NCI-H526 treated with DMSO at 0.1 percent for 48 hours (cell line): ENCODE measurements at regions not wholly inside any gene's neighbourhood (a gene's known extent, or its start where the extent isn't known, plus 50 kb on each side); places are given as distances from the start of the nearest gene placed in this dataset.

ENCODE experiments used
- DNase-seq: peaks from one replicate; lab custom pipeline; 2025; lab: John Stamatoyannopoulos, UW

DNA sequence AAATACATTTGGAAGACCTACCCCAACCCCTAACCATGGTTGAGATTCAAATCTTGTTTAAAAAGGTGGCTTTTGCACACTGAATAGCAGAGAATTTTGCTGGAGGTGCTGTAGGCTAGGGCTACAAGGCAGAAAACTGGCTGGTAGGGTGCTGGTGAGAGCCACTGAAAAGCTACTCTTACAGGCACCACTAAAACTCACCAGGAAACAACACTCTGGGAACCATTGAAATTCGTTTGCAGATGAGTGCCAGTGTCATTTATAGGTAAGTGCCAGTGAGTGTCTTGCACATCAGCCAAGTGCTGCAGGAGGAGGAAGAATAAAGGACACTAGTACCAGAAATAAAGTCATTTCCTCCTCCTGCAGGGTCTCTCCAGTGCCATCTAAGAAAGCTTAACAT, 610.2 kb downstream of the ZNF385D start:
- DNase-seq = no peak

DNA sequence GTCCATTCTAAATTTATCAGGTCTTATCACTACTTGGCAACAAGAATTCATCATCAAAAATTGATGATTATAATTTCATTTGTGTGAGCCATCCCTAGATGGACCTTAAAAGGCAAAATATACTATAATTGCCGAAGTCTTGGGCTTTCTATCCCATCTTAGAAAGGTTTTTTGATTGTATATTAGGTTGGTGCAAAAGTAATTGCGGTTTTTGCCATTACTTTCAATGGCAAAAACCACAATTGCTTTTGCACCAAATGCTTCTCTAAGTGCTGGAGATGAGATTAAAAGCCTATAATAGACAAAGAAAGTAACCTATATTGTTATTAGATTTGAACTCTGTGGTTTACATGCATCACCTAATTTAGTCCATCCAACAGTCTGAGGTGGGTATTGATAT, 612.9 kb downstream of the ZNF385D start:
- DNase-seq = no peak

DNA sequence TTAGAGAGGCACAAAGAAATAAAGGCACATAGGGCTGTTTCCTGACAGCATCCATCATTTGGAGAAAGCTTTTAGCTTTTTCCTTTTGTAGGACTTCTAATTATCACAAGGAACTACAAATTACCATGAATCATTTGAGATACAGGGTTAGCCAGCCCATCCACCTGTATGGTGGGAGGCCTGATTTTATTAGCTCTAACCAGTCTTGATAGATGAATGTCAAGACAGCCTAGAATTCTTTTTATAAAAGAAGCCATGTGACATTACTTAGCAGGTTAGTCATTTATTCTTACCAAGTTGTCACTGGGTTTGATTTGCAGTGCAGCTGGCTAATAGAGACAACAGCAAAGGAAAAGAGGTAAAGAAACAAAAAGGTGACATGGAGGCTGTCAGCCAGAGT, 618.1 kb downstream of the ZNF385D start:
- no peak for DNase-seq

DNA sequence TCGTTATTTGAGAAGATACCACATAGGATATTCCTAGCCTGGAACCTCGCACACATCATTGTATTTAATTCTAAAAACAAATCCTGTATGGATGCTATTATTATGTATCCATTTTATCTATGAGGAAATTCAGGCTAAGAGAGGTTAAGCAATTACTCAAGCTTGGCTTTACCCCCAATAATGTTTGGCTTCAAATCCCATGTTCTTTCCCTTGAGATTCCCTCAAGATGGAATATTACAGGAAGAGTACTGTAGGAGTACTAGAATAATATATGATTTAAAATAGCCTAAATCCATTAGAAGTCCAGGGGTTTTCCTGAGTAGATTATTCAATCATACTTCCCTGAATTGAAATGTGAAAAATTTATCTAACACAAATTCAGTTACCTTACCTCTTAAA, 630.2 kb downstream of the ZNF385D start:
- DNase-seq = no peak

DNA sequence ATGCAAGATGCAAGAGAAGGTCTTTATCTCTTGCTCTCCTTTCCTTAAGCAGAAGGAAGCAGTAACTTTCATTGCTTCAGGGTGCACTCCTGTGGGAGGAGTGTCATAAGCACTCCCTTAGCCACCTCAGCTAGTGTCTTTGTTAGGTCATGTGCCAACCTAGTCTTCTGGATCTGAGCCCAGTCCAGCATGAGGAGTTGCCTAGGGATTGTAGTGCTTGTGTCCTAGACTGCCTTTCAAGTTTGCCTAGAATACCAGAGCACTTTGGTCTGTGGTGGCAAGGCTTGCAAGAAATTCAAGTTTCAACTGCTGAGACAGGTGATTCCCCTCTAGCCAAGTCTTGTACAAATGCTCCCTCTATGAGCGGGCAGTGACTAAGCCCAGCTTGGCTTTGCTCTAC, 633.6 kb downstream of the ZNF385D start:
- DNase-seq = no peak

DNA sequence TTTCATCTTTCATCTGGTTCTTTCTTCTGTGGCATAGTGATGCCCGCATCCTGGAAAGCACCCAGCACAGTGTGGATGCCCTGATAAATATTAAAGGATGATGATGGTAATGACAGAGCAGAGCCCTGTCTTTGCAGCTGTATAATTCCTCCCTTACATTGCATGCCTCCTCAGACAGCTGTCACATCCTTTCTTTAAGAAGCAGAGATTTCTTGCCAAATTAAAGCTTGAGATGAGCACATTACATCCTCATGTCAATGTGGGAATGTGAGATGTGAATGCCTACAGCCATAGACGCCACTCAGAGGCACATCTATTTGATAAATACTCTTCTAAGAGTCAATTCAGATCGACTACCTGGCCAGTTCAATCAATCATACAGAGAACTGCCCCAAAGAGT, 642.0 kb downstream of the ZNF385D start:
- no peak for DNase-seq

DNA sequence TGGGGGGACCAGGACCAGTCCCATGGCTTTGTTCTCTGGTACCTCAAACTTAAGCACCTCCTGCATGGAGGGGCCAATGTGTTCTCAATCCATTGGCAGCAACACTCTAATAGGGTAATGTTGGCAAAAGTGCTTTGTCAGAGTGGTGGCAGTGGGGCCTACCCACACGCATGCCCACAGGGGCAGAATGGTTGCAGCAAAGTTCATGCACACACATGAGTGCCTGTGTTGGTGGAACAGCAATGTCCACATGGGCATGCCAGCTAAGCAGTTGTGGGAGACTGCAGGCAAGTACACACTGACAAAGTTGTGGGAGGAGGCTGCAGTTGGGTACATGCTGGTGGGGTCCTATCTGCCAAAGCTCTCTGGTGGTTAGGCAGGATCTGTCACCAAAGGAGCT, 645.2 kb downstream of the ZNF385D start:
- DNase-seq = no peak

DNA sequence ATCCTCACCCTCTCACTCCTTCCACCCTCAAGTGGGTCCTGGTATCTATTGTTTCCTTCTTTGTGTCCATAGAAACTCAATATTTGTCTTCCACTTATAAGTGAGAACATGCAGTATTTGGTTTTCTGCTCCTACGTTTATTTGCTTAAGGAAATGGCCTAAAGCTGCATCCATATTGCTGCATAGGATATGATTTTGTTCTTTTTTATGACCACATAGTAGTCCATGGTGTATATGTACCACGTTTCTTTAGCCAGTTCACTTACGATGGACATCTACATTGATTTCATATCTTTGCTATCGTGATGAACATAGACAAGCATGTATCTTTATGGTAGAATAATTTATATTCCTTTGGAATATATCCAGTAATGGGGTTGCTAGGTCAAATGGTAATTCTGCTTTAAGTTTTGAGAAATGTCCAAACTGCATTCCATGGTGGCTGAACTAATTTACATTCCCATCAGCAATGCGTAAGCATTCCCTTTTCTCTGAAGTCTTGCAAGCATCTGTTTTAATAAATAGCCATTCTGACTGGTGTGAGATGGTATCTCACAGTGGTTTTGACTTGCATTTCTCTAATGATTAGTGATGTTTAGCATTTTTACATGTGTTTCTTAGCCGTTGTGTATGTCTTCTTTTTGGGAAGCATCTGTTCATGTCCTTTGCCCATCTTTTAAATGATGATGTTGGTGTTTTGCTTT, 650.2 kb downstream of the ZNF385D start:
- DNase-seq = no peak

DNA sequence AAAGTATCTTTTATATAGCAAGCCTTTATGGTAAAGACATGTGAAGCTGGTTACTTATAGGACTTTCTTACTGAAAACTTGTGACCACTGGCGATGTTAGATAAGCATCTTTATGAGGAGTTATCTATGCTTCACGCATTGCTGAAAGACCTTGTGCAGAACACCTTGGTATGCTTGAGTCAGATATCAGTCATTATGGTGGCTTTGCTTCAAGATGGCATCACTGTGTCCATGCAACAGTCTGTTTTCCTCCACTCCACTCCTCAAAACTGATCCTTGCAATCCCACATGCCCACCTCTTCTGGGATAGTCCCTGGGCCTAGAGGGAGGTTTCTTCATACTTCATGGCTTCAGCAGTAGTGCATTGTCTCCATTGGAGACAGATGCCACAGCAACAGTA, 656.3 kb downstream of the ZNF385D start:
- no peak for DNase-seq

DNA sequence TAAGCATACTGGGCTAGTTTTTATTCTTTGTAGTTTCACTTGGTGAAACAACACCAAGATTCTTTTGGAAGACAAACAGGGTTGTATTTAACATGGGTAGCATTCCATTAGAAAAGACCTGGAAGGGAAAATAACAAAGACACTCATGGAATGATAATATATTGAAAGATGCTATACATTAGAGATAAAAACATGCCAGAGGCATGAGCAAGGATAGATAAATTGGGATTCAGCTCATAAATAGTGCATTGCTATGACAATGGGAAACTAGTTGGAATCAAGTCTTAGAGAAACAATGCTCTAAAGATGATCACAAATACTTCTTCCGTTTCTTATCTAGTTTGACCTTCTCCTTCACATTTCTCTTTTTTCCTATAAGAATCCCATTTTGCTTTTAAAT, 677.4 kb downstream of the ZNF385D start:
- DNase-seq = no peak

DNA sequence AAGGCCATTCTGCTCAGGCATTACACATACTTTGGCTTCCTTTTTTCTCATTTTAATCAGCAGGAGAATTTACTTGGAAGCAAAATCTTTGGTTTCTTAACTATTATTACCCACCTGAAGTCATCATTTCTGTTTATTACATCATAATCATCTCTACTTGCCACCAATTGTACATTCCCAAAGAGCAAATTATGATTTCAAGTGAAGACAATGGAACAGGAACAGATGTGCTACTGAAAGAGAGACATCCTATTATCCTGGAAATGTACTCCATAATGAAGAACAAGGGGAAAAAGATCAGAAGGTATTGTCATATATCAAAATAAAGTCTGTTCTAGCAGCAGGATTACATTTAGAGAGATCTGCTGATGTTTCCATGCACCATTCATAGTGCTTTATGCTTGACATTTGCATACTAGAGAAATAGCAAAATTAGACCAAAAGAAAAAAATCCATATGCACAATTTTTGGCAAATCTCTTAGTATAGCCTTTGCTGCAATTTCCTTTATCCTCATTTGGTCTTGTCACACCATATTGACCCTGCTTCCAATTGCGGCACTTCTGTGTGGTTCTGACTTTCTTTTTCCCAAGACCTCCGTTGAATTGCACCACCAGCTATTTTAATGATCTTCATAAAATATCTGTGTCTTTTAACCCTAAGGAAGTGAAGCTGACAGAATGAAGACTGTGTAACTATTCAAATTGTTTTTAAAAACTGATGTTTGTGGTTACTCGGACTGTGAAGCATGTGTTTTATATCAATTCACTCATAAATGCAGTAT, 683.8 kb downstream of the ZNF385D start:
- DNase-seq = no peak

DNA sequence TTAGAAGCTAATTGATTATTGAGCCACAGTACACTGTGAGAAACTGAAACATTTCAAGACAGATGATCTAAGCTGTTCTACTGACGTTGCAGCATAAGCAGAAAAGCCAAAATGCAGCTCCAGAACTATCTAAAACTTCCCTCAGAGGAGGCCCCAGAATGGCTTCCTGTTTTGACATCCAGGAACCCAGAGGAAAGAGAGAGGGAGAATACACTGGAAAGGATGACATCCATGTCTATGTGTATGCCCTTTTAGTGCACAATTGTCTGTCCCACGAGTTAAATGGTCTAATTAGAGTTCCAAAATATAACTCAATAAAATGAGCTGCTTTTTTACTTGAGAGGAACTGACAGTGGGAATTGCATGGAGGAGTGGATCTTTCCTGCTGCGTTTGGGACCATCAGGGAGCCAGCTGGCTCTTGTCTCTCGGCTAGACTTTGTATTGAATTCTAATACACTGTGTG, 688.1 kb downstream of the ZNF385D start:
- DNase-seq = no peak

DNA sequence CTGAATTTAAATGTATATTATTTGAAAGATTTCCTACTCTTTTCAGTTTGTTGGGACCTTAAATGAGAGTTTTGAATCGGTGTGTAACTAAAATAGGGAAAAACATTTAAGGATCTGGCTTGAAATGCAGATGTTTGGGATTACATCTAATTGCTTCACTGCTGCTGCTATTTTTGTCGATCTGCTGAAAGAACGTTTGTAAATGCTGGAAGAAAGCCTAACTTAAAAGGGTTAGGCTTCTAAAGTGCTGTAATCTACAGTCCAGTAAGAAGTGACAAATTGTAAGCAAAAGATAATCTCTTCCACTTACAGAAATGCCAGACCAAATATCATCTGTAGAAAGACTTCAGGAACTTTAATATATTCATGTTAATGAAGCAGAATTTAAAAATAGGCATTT, 691.6 kb downstream of the ZNF385D start:
- DNase-seq = no peak

DNA sequence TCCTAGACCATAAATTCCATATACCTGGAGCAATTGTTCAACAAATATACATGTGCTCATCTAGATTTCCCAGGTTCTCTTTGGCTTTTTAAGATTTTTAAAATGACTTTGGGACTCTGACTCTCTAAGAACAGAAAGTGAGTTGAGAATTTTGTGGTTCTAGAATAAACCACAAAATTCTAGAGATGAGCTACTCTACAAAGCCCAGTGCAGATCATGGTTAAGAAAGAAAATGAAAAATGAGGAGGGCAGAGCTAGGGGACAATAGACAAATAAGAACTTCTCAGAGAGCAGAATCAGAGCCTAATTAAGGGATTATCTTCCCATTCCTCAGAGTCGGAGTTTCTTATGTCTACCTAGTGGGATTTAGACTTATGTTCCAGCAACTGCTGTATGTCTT, 694.7 kb downstream of the ZNF385D start:
- DNase-seq = no peak

DNA sequence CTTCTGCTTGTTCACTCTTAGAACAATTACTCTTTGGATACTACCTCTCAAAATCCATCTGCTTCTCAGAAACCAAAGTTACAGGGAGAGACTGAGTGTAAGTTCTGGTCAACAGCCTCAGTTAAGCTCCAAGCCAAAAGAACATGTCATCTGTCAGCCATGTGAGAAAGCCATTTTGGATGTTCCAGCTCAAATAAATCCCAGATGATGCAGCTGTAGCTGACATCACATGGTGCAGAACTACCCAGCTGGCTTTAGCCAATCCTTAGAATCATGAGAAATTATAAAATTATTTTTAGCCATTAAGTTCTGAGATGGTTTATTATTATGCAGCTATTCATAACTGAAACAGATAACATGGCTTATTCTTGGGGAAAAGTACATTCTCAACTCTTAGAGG, 696.0 kb downstream of the ZNF385D start:
- no peak for DNase-seq

DNA sequence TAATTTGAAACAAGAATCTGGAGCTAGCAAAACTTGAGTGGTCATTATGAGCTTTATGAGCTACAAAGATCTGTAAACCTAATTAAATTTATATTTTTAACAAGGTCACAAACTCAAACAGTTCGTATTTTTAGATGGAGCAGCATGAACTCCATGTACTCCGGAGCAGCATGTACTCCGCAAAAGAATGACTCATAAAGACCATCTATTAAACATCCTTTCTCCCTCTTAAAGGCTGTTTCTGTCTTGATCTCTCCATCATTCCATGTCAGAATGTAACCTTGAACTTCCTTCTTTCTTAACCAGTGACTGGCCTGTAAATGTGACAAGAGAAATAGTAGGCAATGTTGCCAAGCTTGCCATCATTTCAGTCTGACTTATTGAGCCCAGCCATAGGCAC, 696.9 kb downstream of the ZNF385D start:
- DNase-seq = no peak

DNA sequence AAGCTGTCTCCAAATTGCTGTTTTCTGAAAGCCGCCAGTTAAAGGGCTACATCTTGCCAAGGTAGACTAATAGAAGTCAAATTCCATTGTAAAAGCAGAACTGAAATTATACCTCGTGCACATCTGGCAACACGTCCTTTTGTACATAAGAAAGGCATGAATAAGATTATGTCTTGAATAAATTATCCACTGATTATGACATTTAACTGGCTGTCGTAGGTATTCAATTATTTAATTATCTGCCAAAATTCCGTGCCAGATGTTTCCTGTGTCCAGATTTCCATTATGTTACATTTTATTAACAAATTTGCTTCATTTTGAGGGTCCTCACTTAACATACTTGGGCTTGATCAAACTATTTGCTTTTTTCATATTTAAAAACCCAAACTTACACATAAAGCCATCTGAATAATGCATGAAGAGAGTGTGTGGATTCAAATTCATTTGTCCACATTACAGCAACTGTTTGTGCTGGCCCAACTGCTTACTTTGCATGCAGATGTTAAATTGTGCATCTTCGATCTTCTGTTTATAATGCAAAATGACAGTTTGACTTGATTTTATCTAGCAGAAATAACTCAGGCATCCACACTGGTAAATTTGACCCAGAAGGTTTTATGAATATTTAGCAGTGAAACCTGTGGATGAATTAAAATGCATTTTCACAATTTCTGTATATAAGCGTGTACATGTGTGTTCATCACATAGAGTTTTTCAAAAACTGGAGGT, 701.5 kb downstream of the ZNF385D start:
- peak; percentile 88 for DNase-seq

DNA sequence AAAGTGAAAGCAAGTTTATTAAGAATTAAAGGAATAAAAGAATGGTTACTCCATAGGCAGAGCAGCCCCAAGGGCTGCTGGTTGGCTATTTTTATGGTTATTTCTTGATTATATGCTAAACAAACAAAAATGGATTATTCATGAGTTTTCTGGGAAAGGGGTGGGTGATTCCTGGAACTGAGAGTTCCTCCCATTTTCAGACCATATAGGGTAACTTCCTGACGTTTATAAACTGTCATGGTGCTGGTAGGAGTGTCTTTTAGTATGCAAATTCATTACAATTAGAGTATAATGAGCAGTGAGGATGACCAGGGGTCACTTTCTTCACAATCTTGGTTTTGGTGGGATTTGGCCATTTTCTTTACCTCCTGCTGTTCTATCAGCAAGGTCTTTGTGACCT, 707.9 kb downstream of the ZNF385D start:
- no peak for DNase-seq

DNA sequence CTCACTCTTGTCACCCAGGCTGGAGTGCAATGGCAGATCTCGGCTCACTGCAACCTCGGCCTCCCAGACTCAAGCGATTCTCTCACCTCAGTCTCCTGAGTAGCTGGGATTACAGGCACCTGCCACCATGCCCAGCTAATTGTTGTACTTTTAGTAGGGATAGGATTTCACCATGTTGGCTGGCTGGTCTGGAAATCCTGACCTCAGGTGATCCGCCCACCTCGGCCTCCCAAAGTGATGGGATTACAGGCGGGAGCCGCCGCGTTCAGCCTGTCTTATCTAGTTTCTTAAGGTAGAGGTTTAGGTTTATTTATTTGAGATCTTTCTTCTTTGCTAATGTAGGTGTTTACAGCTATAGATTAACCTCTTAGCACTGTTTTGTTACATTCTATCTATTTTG, 708.8 kb downstream of the ZNF385D start:
- no peak for DNase-seq

DNA sequence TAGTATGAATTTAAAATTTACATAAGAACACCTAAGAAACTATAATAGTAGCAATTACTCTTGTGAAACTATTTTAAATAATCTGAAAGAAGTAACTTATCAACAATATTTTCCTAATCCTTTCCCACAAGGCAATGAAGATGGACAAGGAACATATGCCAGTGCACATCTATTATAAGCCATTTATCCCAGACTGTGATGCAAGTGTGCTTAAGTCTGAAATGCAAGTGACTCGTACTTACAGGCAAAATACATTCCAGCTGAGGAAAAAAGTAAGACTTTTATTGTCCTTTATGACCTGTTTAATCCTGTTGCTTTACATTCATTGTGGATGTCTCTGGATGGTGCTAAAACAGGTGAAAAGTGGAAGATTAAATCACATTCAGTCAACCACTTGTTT, 709.4 kb downstream of the ZNF385D start:
- DNase-seq = no peak

DNA sequence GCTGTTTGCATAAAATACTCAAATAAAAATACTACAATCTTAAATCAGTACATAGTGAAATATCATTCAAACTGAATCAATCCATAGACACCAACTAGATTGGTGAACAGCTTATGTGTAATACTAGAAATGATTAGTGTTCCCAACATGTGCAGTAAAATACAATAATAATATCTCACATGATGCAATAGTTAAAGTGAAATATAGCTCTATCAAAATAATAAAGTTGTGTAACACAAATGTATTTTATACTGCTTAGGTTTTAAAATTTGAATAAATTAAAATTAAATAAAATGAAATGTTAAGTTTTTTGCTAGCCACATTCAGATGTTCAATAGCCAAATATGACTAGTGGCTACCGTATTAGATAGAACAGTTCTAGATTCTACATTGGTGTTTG, 714.1 kb downstream of the ZNF385D start:
- DNase-seq = no peak

DNA sequence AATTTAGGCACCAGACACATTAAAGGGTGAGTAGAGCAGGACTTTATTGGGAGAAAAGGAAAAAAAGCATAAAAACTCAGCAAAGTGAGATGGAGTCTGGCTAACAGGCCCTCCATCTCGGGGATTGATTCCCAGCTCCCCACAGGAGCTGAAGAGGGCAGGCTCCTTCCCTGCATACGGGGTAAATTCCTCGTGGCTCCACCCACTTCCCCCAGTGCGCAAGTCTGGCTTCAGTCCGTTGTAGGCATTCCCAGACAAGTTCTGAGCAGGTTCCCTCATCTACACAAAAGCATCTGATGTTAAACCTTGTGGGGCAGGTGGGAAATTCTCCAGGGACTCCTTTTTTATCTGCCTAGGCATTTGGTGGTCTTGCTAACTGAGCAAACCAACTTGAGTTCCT, 722.6 kb downstream of the ZNF385D start:
- no peak for DNase-seq

DNA sequence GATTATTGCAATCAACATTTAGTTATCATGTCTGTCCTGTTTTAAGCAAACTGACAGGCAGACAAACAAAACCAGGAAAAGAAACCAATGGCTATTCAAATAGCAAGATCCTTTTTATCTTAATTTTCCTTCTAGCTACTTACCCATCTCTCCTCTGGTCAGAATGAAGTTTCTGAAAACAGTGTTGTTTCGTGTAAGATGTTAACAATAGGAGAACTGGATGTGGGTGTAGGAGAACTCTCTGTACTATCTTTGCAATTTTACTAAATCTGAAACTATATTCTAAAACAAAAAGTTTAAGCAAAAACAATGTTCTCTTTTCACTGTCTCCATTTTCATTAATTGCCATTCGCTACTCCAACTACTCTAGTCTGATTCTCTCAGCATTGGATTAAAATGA, 726.4 kb downstream of the ZNF385D start:
- no peak for DNase-seq
